ENCODE measurements at regions not wholly inside any gene's neighbourhood (a gene's known extent, or its start where the extent isn't known, plus 50 kb on each side); places are given as distances from the start of the nearest gene placed in this dataset.

DNA sequence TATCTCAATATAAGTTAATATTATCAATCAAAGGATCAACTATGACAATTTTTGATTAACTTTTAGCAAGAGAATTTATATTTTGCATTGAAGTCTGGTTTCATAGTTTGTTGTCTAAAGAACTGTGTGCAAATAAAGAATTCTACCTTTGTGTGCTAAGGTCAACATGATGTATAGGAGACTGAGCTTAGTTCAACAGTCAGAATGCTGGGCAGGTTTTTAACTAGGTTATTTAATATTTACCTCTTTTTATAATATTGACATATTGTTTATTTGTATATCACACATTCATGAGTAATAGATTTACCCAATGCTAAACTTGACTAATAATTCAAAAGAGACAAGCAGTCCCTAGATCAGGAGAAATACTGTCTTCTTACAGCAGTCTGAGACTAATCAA, 831.4 kb downstream of the DSC3 start:
- TF ChIP-seq CTCF (IDR thresholded peaks at IDR 0.05): no peak

GRCh38 chr18:30208546-30208945, 834.0 kb downstream of the DSC3 start:
- H3K4me3 ChIP-seq: no peak overlapping the region
- no peaks in the 10 kb centered on the region for H3K27me3 ChIP-seq
- intact Hi-C loops (cut with DNase I): no loop called here
- no peaks in the 10 kb centered on the region for H3K4me1 ChIP-seq
- H3K27ac ChIP-seq: no peak overlapping the region
- H3K36me3 ChIP-seq: no peaks in the 10 kb centered on the region
- no peak for DNase-seq
- H3K9ac ChIP-seq (ENCODE audit: low read depth in 2 of 2, low read length in 2 of 2): no peak overlapping the region
- no peak for TF ChIP-seq CTCF (IDR thresholded peaks at IDR 0.05)
- no peaks in the 10 kb centered on the region for H3K9me3 ChIP-seq

More for the DNA sequence above, 831.4 kb downstream of the DSC3 start:
- intact Hi-C loops (cut with DNase I): no loop called here
- Histone ChIP-seq H3K9ac (ENCODE audit: low read depth in 2 of 2, low read length in 2 of 2) (no peak overlapping the region), H3K27me3 (no peaks in the 10 kb centered on the region), H3K36me3 (no peaks in the 10 kb centered on the region), H3K4me3 (no peak overlapping the region), H3K9me3 (no peaks in the 10 kb centered on the region), H3K4me1 (no peaks in the 10 kb centered on the region), H3K27ac (no peak overlapping the region)
- DNase-seq: no peak

DNA sequence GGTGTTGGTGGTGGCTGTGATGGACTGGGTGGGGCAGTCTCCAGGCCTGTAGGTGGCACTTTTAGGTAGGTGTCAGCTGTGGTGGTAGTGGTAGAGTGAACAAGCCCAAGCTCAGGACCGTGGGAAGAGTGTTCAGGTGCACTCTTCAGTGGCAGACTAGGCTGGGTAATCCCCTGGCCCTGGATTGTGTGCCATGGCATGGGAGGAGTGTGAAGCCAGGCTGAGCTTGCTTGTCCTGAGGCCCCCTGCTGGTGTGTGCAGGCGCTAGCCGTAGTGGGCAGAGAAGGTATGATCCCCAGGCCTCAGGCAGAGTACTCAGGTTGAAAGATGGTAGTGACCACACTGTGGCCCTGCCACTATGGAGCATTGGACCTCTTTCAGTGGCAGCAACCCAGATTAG, 850.3 kb downstream of the DSC3 start:
- Histone ChIP-seq H3K9ac (ENCODE audit: low read depth in 2 of 2, low read length in 2 of 2) (no peak overlapping the region), H3K9me3 (no peaks in the 10 kb centered on the region), H3K4me1 (no peaks in the 10 kb centered on the region), H3K36me3 (no peaks in the 10 kb centered on the region), H3K27me3 (no peaks in the 10 kb centered on the region), H3K4me3 (no peak overlapping the region), H3K27ac (no peak overlapping the region)
- DNase-seq: no peak
- intact Hi-C loops (cut with DNase I): no loop called here
- TF ChIP-seq CTCF (IDR thresholded peaks at IDR 0.05): no peak

GRCh38 chr18:30186245-30186644, 856.3 kb downstream of the DSC3 start:
- H3K4me1 ChIP-seq: no peaks in the 10 kb centered on the region
- no peak for TF ChIP-seq CTCF (IDR thresholded peaks at IDR 0.05)
- H3K4me3 ChIP-seq: no peak overlapping the region
- no peaks in the 10 kb centered on the region for H3K36me3 ChIP-seq
- no peaks in the 10 kb centered on the region for H3K27me3 ChIP-seq
- DNase-seq: no peak
- intact Hi-C loops (cut with DNase I): no loop called here
- H3K9me3 ChIP-seq: no peaks in the 10 kb centered on the region
- H3K9ac ChIP-seq (ENCODE audit: low read depth in 2 of 2, low read length in 2 of 2): no peak overlapping the region
- no peak overlapping the region for H3K27ac ChIP-seq

GRCh38 chr18:30177056-30177455, 865.5 kb downstream of the DSC3 start:
- Histone ChIP-seq H3K36me3 (no peaks in the 10 kb centered on the region), H3K9me3 (no peaks in the 10 kb centered on the region), H3K4me1 (no peaks in the 10 kb centered on the region), H3K9ac (ENCODE audit: low read depth in 2 of 2, low read length in 2 of 2) (no peak overlapping the region), H3K27me3 (no peaks in the 10 kb centered on the region), H3K27ac (no peak overlapping the region), H3K4me3 (no peak overlapping the region)
- no peak for TF ChIP-seq CTCF (IDR thresholded peaks at IDR 0.05)
- intact Hi-C loops (cut with DNase I): no loop called here
- no peak for DNase-seq

All from colonic mucosa (tissue), 4 donors.